ENCODE measurements at regions not wholly inside any gene's neighbourhood (a gene's known extent, or its start where the extent isn't known, plus 50 kb on each side); places are given as distances from the start of the nearest gene placed in this dataset.
"Not testable (repeated sequence)": the region's sequence is repeated elsewhere in the genome, so short reads cannot be mapped to it uniquely, and the experiment has no call there.

GRCh38 chr5:39780347-39780746 lies 355.6 kb upstream of the DAB2 start:
- DNase-seq, result peak; percentile 36

- DNase-seq, result no peak
Measured at GRCh38 chr5:39779831-39780230, 355.1 kb upstream of the DAB2 start.

GRCh38 chr5:39775797-39776365 lies 351.1 kb upstream of the DAB2 start:
- no peak for DNase-seq

- peak; percentile 97 for DNase-seq
Measured at GRCh38 chr5:39775086-39775796, 350.5 kb upstream of the DAB2 start.

GRCh38 chr5:39774605-39775004 lies 349.8 kb upstream of the DAB2 start:
- DNase-seq, result no peak

DNA sequence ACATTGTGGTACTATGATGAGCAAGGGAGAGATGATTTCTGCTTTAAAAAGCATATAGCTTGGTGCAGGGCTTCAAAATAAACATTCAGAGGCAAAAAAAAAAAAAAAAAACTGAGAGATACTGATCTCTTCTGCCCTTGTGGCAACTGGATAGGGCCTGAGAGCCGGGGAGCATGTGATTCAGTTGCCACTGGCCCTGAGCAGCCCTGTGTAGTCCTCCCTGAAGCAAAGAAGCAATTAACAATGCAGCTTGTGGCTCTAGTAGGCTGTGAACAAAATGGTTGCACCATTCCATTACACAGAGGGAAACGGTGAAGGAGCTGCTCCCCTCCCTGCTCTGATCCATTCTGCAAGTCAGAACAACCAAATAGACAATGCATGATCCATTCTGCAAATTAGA lies 347.5 kb upstream of the DAB2 start:
- DNase-seq, result no peak

DNA sequence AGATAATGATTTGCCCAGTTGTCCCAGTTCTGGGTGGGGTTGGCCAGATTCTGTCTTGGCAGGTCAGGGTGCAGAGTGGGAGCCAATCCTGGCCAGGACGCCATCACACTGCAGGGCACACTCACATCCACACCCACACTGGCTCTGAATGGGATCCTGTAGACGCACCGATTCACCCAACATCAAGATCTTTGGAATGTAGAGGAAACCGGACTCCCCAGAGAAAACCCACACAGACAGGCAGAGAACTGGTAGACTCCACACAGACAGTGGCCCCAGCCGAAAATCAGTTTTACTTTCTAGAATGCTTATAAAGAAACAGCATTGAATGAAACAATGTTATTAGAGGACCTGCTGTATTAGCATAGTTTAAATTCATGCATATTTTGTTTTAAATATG lies 343.1 kb upstream of the DAB2 start:
- DNase-seq, result no peak

DNA sequence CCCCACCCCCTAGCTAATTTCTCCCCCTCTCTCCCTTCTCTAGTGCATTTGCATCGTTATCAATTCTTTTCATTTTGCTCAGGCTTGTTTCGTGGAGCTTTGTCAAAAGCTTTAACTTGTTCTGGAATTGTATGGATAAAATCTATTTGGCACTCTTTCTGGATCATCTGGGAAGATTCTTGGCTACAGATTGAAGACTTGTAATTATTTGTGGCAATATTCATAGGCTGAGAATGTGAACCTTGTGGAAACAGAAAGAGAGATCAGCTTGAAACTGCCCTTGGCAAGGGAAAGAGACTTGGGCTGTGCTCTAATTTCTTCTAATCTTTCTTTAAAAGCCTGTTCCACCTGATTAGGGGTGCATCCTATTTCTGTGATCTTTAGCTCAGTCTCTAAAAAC lies 340.6 kb upstream of the DAB2 start:
- no peak for DNase-seq

GRCh38 chr5:39762761-39763160 lies 338.0 kb upstream of the DAB2 start:
- DNase-seq, result no peak

DNA sequence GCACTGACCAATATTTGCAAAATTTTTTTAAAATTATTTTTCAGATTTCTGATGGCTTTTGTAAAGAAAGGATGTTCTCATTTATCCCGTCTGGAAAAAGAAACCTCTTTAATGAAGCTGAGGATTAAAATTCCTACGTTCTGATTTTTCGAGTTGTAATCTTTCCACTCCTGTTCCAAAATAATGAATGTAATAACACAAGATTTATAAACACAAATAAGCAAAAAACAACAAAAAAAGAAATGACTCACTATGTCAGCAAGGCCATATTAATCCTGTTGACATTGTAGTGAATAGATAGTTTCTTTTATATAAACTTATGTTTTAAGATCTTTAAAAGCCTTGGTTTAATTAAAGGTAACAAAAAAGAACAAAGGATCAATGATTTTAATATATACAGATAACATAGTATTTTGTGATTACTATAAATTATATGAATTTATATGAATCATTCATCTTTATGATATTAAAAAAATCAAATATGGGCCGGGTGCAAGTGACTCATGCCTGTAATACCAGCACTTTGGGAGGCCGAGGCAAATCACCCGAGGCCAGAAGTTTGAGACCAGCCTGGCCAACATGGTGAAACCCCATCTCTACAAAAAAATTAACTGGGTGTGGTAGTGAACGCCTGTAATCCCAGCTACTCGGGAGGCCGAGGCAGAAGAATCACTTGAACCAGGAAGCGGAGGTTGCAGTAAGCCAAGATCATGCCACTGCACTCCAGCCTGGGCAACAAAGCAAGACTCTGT lies 336.6 kb upstream of the DAB2 start:
- peak; percentile 62 for DNase-seq

- peak; percentile 98 for DNase-seq
Measured at GRCh38 chr5:39760385-39761198, 335.8 kb upstream of the DAB2 start.

DNA sequence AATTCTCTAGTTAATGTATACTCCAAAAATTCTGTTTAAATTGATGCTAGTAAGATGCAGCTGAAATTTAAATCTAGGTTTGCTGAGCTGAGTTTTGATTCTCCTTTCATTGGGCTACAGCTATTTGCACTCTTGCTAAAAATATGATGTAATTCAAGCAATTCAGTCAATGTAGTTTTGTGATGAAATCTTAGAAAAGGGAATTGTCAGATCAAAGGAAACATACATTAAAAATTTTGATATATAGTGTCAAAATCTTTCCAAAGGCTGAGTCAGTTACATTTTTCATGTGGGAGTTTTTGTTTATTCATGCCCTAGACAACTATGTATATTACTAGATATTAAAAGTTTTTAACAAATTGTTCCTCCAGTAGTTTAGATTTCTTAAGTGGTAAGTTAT lies 334.9 kb upstream of the DAB2 start:
- DNase-seq, result peak; percentile 67

GRCh38 chr5:39758426-39758825 lies 333.6 kb upstream of the DAB2 start:
- no peak for DNase-seq

DNA sequence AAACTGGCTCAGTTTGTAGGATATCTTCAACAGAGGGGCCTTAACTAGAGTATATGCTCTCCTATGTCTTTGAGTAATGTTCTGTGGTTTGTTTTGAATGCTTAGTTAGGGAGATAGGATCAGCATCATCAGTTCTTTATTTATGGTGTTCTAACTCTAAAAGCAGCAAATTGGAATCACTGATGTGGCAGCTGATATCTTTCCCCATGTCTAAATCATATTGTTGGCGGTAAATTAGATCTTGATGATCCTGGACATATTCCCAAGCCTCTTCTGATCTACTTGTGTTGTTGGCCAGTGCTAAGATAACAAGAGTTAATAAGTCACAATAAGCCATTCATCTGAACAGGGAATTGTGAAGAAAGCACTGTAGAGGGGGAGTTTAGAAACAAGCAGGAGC lies 332.4 kb upstream of the DAB2 start:
- DNase-seq, result no peak

DNA sequence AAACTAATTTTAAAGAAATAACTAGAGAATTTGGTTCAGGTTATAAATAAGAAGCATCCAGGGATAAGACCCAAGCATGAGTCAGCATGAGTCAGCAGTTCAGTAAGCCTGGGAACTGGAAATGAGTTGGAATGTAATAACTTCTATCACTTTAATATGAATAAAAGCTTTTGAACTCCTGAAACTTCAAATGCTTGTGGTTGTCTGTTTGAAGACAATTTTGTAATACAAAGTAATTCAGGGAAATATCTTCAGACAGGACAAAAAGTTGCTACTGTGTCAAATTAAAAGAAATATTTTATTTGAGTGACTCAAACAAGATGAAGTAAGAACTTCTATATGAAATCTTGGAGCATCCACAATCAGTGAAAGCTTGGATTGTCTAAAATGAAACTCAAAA lies 331.2 kb upstream of the DAB2 start:
- peak; percentile 96 for DNase-seq

DNA sequence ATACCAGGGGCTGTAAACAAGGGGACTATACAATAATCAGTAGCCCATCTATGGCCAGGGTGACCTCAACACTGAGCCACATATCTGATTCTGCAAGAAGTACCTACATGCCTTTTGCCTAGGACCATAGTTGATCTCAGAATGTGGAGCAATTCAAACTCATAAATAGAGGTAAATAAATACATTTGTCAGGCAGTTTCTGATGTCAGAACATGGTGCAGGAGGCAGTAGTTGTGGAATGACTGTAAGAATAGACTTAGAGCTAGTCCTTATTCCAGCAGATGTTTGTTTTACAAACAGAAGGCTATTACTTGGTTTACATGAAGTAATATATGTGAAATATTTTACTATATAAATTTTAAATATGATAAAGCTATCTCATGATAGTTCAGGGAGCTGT lies 330.7 kb upstream of the DAB2 start:
- DNase-seq, result peak; percentile 31

DNA sequence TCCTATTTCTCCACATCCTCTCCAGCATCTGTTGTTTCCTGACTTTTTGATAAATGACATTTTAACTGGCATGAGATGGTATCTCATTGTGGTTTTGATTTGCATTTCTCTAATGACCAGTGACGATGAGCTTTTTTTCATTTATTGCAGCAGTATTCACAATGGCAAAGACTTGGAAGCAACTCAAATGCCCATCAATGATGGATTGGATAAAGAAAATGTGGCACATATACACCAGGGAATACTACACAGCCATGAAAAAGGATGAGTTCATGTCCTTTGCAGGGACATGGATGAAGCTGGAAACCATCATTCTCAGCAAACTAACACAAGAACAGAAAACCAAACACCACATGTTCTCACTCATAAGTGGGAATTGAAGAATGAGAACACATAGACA lies 329.0 kb upstream of the DAB2 start:
- not testable (repeated sequence) for DNase-seq

DNA sequence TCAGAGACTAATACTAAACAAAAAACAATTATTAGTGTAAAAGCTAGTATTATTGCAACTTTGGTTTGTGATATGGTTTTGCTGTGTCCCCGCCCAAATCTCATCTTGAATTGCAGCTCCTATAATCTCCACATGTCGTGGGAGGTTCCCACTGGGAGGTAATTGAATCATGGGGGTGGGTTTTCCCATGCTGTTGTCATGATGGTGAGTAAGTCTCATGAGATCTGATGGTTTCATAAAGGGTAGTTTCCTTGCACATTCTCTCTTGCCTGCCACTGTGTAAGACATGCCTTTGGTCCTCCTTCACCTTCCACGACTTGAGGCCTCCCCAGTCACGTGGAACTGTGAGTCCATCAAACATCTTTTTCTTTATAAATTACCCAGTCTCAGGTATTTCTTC lies 325.9 kb upstream of the DAB2 start:
- DNase-seq, result no peak

DNA sequence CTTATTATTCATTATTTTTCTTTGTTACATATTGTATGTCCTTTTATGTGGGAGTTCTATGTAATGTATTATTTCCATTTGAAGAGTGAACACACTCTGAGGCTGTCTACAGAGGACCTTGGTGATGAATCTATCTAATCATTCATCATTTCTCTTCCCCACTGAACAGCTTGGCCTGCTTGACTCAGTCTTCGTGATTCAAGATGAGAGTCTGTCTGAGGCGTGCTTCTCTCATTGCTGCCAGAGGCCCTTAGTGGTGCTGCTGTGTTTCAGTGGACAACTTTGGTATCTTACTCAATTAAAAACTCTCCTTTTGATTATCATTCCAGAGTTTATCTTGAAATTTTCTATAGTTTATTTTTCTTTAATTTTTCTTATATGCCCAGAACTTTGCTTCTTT lies 318.1 kb upstream of the DAB2 start:
- peak; percentile 16 for DNase-seq

DNA sequence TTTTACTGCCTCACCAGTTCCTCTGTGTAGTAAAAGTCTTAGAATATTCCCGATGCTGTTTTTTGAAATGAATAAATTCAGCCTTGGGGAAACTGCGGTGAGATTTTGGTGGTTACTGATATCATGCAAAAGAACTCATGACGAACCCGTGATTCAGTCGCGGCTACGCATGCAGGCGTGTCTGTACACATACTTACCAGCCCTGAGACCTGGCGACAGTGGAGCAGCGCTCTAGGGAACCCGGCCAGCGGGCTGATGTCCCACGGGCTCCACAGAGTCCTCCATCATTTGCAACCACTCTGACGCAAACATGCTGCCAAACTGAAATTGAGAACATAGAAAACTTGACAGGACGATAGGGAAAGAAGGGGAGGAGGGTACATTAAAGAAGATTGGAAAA lies 315.6 kb upstream of the DAB2 start:
- no peak for DNase-seq

GRCh38 chr5:39732166-39732565 lies 307.4 kb upstream of the DAB2 start:
- DNase-seq, result no peak

DNA sequence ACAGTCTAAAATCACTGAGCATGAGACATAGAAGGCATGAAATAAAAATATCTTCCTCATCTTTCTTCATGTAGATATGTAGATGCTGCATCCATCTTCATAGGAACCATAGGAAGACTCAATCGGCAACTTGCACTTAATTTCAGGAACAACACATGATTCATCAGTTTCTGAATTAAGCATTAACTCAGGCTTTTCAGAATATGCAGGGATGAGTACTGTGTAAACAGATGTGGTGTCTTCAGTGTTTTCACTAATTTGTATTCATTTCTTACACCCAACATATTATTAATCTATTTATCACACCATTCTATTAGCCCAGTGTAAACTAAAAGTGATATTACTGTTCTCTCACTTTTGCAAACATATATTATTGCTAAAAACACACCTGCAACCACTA lies 305.9 kb upstream of the DAB2 start:
- no peak for DNase-seq

DNA sequence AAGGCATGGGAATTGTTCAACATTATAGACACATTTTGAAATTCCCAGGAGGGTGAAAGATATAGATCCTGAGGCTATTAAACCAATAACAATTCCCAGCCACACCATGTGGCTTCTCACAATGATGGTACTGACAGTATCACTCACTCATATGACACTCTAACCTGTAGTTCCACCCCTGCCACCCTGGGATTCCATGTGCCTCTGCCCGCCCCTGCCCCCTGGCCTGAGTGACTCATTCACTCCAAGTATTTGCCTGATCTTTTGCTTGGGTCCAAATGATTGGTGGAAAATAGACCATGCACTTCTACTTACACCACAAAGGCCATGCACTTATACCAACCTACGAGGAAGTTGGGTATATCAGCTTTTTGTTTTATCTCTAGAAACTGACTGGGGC lies 305.2 kb upstream of the DAB2 start:
- DNase-seq, result no peak

DNA sequence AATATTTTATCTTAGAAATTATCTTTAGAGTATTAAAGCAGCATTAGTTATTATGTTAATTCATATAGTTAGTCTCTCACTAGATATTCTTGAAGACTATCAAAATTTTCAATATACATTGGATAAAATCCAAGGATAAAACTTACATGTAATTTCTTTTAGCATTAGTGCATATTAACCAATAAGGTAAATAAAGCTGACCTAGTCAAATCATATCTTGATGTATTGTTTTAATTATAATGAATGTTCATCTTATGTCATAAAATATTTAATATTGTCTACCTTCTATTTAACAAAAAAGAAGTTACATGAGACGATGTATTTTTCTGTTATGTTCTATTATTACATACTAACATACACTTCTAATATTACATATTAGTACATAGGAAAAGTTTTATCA lies 301.7 kb upstream of the DAB2 start:
- DNase-seq, result no peak

Data from HCEC 1CT (cell line).